ENCODE measurements at regions not wholly inside any gene's neighbourhood (a gene's known extent, or its start where the extent isn't known, plus 50 kb on each side); places are given as distances from the start of the nearest gene placed in this dataset.

DNA sequence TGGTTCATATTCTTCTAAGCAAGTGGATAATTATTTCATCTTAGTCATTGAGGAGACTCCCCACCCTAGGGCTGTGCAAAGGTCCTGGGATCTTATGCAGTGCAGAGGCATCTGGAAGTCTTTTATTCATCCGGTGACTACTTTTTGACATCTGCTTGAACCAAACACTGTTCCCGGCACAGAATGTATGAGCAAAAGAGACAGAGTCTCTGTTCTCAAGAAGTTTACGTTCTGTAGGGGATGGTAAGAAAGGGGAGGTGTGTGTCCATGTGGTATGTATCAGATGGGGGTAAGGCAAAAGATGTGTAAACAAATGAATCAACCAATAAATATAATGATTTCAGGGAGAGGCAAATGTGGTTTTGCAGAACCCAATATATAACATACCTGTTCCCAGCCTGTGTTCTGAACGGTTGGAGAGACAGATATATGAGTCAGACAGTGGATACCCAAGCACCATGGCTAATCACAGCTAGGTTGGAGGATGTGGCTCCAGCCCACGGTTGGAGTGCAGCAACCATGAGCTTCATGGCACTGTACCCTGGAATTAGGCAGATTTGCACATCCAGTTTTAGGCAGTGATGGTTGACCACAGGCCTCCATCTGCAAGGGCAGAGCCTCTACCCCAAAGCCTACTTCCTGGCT is 75.1 kb upstream of the CADM1 start:
- no peaks in the 10 kb centered on the region for H3K4me1 ChIP-seq (ENCODE audit: control insufficient read depth, extremely low read depth, insufficient read depth, low read length)
- H3K79me2 ChIP-seq (ENCODE audit: control insufficient read depth, insufficient read depth, low read length) = no peaks in the 10 kb centered on the region
- H3K9ac ChIP-seq (ENCODE audit: insufficient read depth, low read length) = no peak overlapping the region
- no peaks in the 10 kb centered on the region for H4K20me1 ChIP-seq (ENCODE audit: control insufficient read depth, extremely low read depth, insufficient read depth, low read length)
- H2AFZ ChIP-seq (ENCODE audit: low read length) = no peak overlapping the region
- H3K27me3 ChIP-seq (ENCODE audit: control insufficient read depth, insufficient read depth, low read length) = no peaks in the 10 kb centered on the region
- H3K9me3 ChIP-seq (ENCODE audit: control insufficient read depth, insufficient read depth, low read depth, low read length) = no peaks in the 10 kb centered on the region
- no peak for TF ChIP-seq EZH2 (IDR thresholded peaks at IDR 0.05; ENCODE audit: low read length, missing control alignments)
- TF ChIP-seq, protein P1, sequence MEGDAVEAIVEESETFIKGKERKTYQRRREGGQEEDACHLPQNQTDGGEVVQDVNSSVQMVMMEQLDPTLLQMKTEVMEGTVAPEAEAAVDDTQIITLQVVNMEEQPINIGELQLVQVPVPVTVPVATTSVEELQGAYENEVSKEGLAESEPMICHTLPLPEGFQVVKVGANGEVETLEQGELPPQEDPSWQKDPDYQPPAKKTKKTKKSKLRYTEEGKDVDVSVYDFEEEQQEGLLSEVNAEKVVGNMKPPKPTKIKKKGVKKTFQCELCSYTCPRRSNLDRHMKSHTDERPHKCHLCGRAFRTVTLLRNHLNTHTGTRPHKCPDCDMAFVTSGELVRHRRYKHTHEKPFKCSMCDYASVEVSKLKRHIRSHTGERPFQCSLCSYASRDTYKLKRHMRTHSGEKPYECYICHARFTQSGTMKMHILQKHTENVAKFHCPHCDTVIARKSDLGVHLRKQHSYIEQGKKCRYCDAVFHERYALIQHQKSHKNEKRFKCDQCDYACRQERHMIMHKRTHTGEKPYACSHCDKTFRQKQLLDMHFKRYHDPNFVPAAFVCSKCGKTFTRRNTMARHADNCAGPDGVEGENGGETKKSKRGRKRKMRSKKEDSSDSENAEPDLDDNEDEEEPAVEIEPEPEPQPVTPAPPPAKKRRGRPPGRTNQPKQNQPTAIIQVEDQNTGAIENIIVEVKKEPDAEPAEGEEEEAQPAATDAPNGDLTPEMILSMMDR (conservative IDR thresholded peaks at IDR 0.05 in 1 of 2, IDR thresholded peaks at IDR 0.05 in 1 of 2; ENCODE audit: low read depth in 1 of 2, low read length in 2 of 2) = no peak
- no peak overlapping the region for H3K4me2 ChIP-seq (ENCODE audit: extremely low read depth, insufficient read depth, low read length)
- DNase-seq (ENCODE audit: low read depth in 2 of 2) = peak in 1 of 2 donors; percentile 24
- H3K36me3 ChIP-seq (ENCODE audit: control insufficient read depth, insufficient read depth, low read length) = no peaks in the 10 kb centered on the region
- H3K27ac ChIP-seq (ENCODE audit: insufficient read depth, low read length) = no peak overlapping the region
- H3K4me3 ChIP-seq (replicated peaks in 1 of 4; ENCODE audit: control extremely low read depth in 1 of 4, insufficient read depth in 1 of 4, low read depth in 3 of 4, low read length in 4 of 4) = no peak overlapping the region

DNA sequence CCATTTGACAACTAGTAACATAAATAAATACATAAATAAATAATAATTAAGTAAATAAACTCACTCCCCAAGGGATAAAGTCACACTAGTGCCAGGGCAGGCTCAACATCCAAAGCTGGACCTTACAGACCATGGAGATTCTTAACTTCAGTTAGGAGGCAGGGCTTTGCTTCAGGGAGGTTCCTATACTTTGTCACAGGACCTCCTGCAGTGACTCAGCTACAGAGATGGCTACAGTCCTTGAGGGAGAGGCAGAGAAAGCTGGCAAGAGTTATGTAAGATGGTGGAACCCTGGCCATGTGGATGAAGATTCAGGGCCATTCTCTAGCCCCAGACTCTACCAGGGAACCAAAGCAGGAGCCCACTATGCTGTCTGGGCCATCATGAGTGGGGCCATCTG is 74.1 kb upstream of the CADM1 start:
- Histone ChIP-seq H3K4me3 (replicated peaks in 1 of 4; ENCODE audit: control extremely low read depth in 1 of 4, insufficient read depth in 1 of 4, low read depth in 3 of 4, low read length in 4 of 4) (no peak overlapping the region), H3K27ac (ENCODE audit: insufficient read depth, low read length) (no peak overlapping the region), H3K9me3 (ENCODE audit: control insufficient read depth, insufficient read depth, low read depth, low read length) (no peaks in the 10 kb centered on the region), H3K36me3 (ENCODE audit: control insufficient read depth, insufficient read depth, low read length) (no peaks in the 10 kb centered on the region), H4K20me1 (ENCODE audit: control insufficient read depth, extremely low read depth, insufficient read depth, low read length) (no peaks in the 10 kb centered on the region), H2AFZ (ENCODE audit: low read length) (no peak overlapping the region), H3K4me1 (ENCODE audit: control insufficient read depth, extremely low read depth, insufficient read depth, low read length) (no peaks in the 10 kb centered on the region), H3K4me2 (ENCODE audit: extremely low read depth, insufficient read depth, low read length) (no peak overlapping the region), H3K79me2 (ENCODE audit: control insufficient read depth, insufficient read depth, low read length) (no peaks in the 10 kb centered on the region), H3K27me3 (ENCODE audit: control insufficient read depth, insufficient read depth, low read length) (no peaks in the 10 kb centered on the region), H3K9ac (ENCODE audit: insufficient read depth, low read length) (no peak overlapping the region)
- DNase-seq (ENCODE audit: low read depth in 2 of 2) = no peak
- TF ChIP-seq EZH2 (IDR thresholded peaks at IDR 0.05; ENCODE audit: low read length, missing control alignments) = no peak
- TF ChIP-seq, protein P1 (conservative IDR thresholded peaks at IDR 0.05 in 1 of 2, IDR thresholded peaks at IDR 0.05 in 1 of 2; ENCODE audit: low read depth in 1 of 2, low read length in 2 of 2) = no peak

- Histone ChIP-seq H3K4me3 (replicated peaks in 1 of 4; ENCODE audit: control extremely low read depth in 1 of 4, insufficient read depth in 1 of 4, low read depth in 3 of 4, low read length in 4 of 4) (no peak overlapping the region), H3K9me3 (ENCODE audit: control insufficient read depth, insufficient read depth, low read depth, low read length) (no peaks in the 10 kb centered on the region), H3K27ac (ENCODE audit: insufficient read depth, low read length) (no peak overlapping the region), H3K4me1 (ENCODE audit: control insufficient read depth, extremely low read depth, insufficient read depth, low read length) (no peaks in the 10 kb centered on the region), H3K9ac (ENCODE audit: insufficient read depth, low read length) (no peak overlapping the region), H2AFZ (ENCODE audit: low read length) (no peak overlapping the region), H3K79me2 (ENCODE audit: control insufficient read depth, insufficient read depth, low read length) (no peaks in the 10 kb centered on the region), H3K36me3 (ENCODE audit: control insufficient read depth, insufficient read depth, low read length) (no peaks in the 10 kb centered on the region), H4K20me1 (ENCODE audit: control insufficient read depth, extremely low read depth, insufficient read depth, low read length) (no peaks in the 10 kb centered on the region), H3K27me3 (ENCODE audit: control insufficient read depth, insufficient read depth, low read length) (no peaks in the 10 kb centered on the region), H3K4me2 (ENCODE audit: extremely low read depth, insufficient read depth, low read length) (no peak overlapping the region)
- DNase-seq (ENCODE audit: low read depth in 2 of 2) = no peak
- TF ChIP-seq, protein P1 (conservative IDR thresholded peaks at IDR 0.05 in 1 of 2, IDR thresholded peaks at IDR 0.05 in 1 of 2; ENCODE audit: low read depth in 1 of 2, low read length in 2 of 2) = no peak
- TF ChIP-seq EZH2 (IDR thresholded peaks at IDR 0.05; ENCODE audit: low read length, missing control alignments) = no peak
Observed at GRCh38 chr11:115577701-115578100, 73.5 kb upstream of the CADM1 start.
